ENCODE measurements at regions not wholly inside any gene's neighbourhood (a gene's known extent, or its start where the extent isn't known, plus 50 kb on each side); places are given as distances from the start of the nearest gene placed in this dataset.

GRCh38 chr6:164528539-164528938, 780.9 kb downstream of the C6orf118 start:
- no peak for TF ChIP-seq KLF10 (CRISPR knock-in tag; IDR thresholded peaks at IDR 0.05)
- TF ChIP-seq ZBTB5 (IDR thresholded peaks at IDR 0.05): no peak
- no peak for TF ChIP-seq ZNF583 (CRISPR knock-in tag; IDR thresholded peaks at IDR 0.05)
- TF ChIP-seq EZH2 (IDR thresholded peaks at IDR 0.05; ENCODE audit: borderline replicate concordance, low read depth, low read length): no peak
- no peak for TF ChIP-seq ATF2 (CRISPR knock-in tag; IDR thresholded peaks at IDR 0.05)

Data from K562 (cell line).